Tibial nerve (tissue), 3 donors: ENCODE measurements at regions not wholly inside any gene's neighbourhood (a gene's known extent, or its start where the extent isn't known, plus 50 kb on each side); places are given as distances from the start of the nearest gene placed in this dataset.

ENCODE experiments used
- CTCF ChIP-seq, 5 experiments: fragments of 200-600 bp in 3 of 5; fragments of 450-650 bp in 2 of 5; sonication (generic) in 3 of 5; IDR thresholded peaks; one replicate each; pipeline ENCODE4 v1.5.1; 2016 to 2019; ENCODE audit warnings: antibody characterized with exemption in 5 of 5, mild to moderate bottlenecking in 3 of 5, moderate library complexity in 2 of 5
- POLR2A ChIP-seq, 2 donors: fragments of 450-650 bp; IDR thresholded peaks; one replicate each; pipeline ENCODE4 v1.6.1; 2017; ENCODE audit warnings: antibody characterized with exemption in 2 of 2, mild to moderate bottlenecking in 2 of 2, moderate library complexity in 2 of 2

GRCh38 chr15:37524601-37525000 is 409.8 kb upstream of the TMCO5A start:
- no peak for TF ChIP-seq CTCF (IDR thresholded peaks at IDR 0.05)
- no peak for TF ChIP-seq POLR2A (IDR thresholded peaks at IDR 0.05)
